GM18870 (cell line): ENCODE measurements at regions not wholly inside any gene's neighbourhood (a gene's known extent, or its start where the extent isn't known, plus 50 kb on each side); places are given as distances from the start of the nearest gene placed in this dataset.
"Not testable (repeated sequence)": the region's sequence is repeated elsewhere in the genome, so short reads cannot be mapped to it uniquely, and the experiment has no call there.

ENCODE experiments used
- ATAC-seq: cut with Tn5 transposase; IDR thresholded peaks from one replicate; pipeline ENCODE4 v1.9.1; 2021; ENCODE audit warnings: moderate library complexity; ENCODE audit not compliant: unreplicated experiment

- no peak for ATAC-seq
Measured at GRCh38 chr17:33986566-33986965, 268.5 kb upstream of the CCL2 start.

GRCh38 chr17:33987162-33987561 is 267.9 kb upstream of the CCL2 start:
- no peak for ATAC-seq

- no peak for ATAC-seq
Measured at GRCh38 chr17:33989361-33990148, 265.5 kb upstream of the CCL2 start.

GRCh38 chr17:33990943-33991706 is 264.0 kb upstream of the CCL2 start:
- ATAC-seq: no peak

- no peak for ATAC-seq
Measured at GRCh38 chr17:33992113-33992512, 263.0 kb upstream of the CCL2 start.

GRCh38 chr17:34000639-34001038 is 254.4 kb upstream of the CCL2 start:
- no peak for ATAC-seq

GRCh38 chr17:34001246-34001645 is 253.8 kb upstream of the CCL2 start:
- ATAC-seq: no peak

GRCh38 chr17:34006126-34006525 is 249.0 kb upstream of the CCL2 start:
- ATAC-seq: no peak

GRCh38 chr17:34008125-34008524 is 247.0 kb upstream of the CCL2 start:
- ATAC-seq: no peak

GRCh38 chr17:34009912-34010311 is 245.2 kb upstream of the CCL2 start:
- no peak for ATAC-seq

- no peak for ATAC-seq
Measured at GRCh38 chr17:34010534-34010933, 244.6 kb upstream of the CCL2 start.

- no peak for ATAC-seq
Measured at GRCh38 chr17:34011599-34011998, 243.5 kb upstream of the CCL2 start.

- ATAC-seq: no peak
Measured at GRCh38 chr17:34012709-34013375, 242.2 kb upstream of the CCL2 start.

- no peak for ATAC-seq
Measured at GRCh38 chr17:34015253-34015652, 239.8 kb upstream of the CCL2 start.

- no peak for ATAC-seq
Measured at GRCh38 chr17:34024386-34024785, 230.7 kb upstream of the CCL2 start.

GRCh38 chr17:34024806-34025551 is 230.1 kb upstream of the CCL2 start:
- ATAC-seq: no peak

GRCh38 chr17:34030601-34031000 is 224.5 kb upstream of the CCL2 start:
- not testable (repeated sequence) for ATAC-seq

- not testable (repeated sequence) for ATAC-seq
Measured at GRCh38 chr17:34032305-34032704, 222.8 kb upstream of the CCL2 start.

GRCh38 chr17:34038786-34039185 is 216.3 kb upstream of the CCL2 start:
- ATAC-seq: not testable (repeated sequence)

- ATAC-seq: not testable (repeated sequence)
Measured at GRCh38 chr17:34039213-34039612, 215.9 kb upstream of the CCL2 start.
